K562 (cell line): ENCODE measurements at regions not wholly inside any gene's neighbourhood (a gene's known extent, or its start where the extent isn't known, plus 50 kb on each side); places are given as distances from the start of the nearest gene placed in this dataset.
A peak's percentile ranks its signal among the peaks of the same experiment; 100 is the strongest.

Experiments
- ATAC-seq: fragments of 200-7000 bp; cut with Tn5 transposase; 3 replicates; pipeline ENCODE4 v1.9.1; 2020; ENCODE audit warnings: moderate library complexity
- BruUV-seq: library from RNA; stranded (reverse); fragments of 400-500 nt; replicated peaks from 2 replicates; lab custom pipeline; 2021; lab: Mats Ljungman, UMichigan
- CTCF ChIA-PET: fragments of 300-600 bp; formaldehyde crosslinking; extraction: SDS; loops from one replicate; lab custom pipeline; 2021; ENCODE audit warnings: low intra/inter-chr PET ratio; lab: Yijun Ruan, JAX
- POLR2A ChIA-PET: fragments of 300-600, 350-650 bp; sonication (Branson Sonifier 250); formaldehyde crosslinking; extraction: SDS; loops from one replicate; lab custom pipeline; 2021; ENCODE audit warnings: antibody characterized with exemption, inconsistent platforms; lab: Yijun Ruan, JAX
- DNase-seq, 4 experiments: peaks; one replicate each; pipeline versions ENCODE4 v3.0.0 to v3.0.0-alpha.2; 2011 to 2018; ENCODE audit warnings: low spot score in 3 of 4, mixed read lengths in 3 of 4; ENCODE audit errors: extremely low read depth in 1 of 4
- FAIRE-seq: peaks from 2 replicates; lab custom pipeline; 2011; peaks lifted over from hg19 to GRCh38; lab: Jason Lieb, UNC
- H2AFZ ChIP-seq: 2 replicates; pipeline ENCODE4 v1.6.0; 2011; ENCODE audit warnings: low read depth, low read length, control low read depth, inconsistent platforms
- H3K27ac ChIP-seq: fragments of 200-600 bp; 3 replicates; pipeline ENCODE4 v1.8.0; 2011; ENCODE audit warnings: low read depth, mild to moderate bottlenecking, control low read depth, inconsistent platforms, low read length, moderate library complexity, mixed read lengths; ENCODE audit errors: extremely low read depth
- H3K27me3 ChIP-seq, 2 experiments: fragments of 300-600 bp in 1 of 2; 2 replicates in 1 of 2; 3 replicates in 1 of 2; pipeline versions ENCODE4 v1.6.0 to v1.8.0; 2011; ENCODE audit warnings: inconsistent platforms in 2 of 2, low read length in 2 of 2, mild to moderate bottlenecking in 1 of 2, mixed read lengths in 1 of 2, moderate library complexity in 1 of 2; ENCODE audit not compliant: control insufficient read depth in 2 of 2, insufficient read depth in 2 of 2
- H3K36me3 ChIP-seq: fragments of 300-600 bp; 3 replicates; pipeline ENCODE4 v1.8.0; 2011; ENCODE audit warnings: mild to moderate bottlenecking, low read length, inconsistent platforms; ENCODE audit not compliant: control insufficient read depth, insufficient read depth
- H3K4me1 ChIP-seq, 2 experiments: fragments of 200-600 bp in 1 of 2; replicated peaks in 1 of 2; 2 replicates in 1 of 2; 3 replicates in 1 of 2; pipeline versions ENCODE4 v1.5.1 to v1.8.0; 2011; ENCODE audit warnings: inconsistent platforms in 2 of 2, low read length in 2 of 2, mild to moderate bottlenecking in 1 of 2, mixed read lengths in 1 of 2, moderate library complexity in 1 of 2; ENCODE audit not compliant: control insufficient read depth in 2 of 2, insufficient read depth in 2 of 2
- H3K4me2 ChIP-seq: 2 replicates; pipeline ENCODE4 v1.6.1; 2011; ENCODE audit warnings: low read length, control low read depth, inconsistent platforms, mixed read lengths; ENCODE audit not compliant: insufficient read depth
- H3K4me3 ChIP-seq: fragments of 200-600 bp; sonication (generic), shearing (Covaris generic); 2 replicates; pipeline ENCODE4 v1.5.1; 2016; ENCODE audit warnings: control low read depth, inconsistent platforms
- H3K79me2 ChIP-seq: fragments of 200-600 bp; 3 replicates; pipeline ENCODE4 v1.8.0; 2011; ENCODE audit warnings: low read length, inconsistent platforms; ENCODE audit not compliant: control insufficient read depth, insufficient read depth
- H3K9ac ChIP-seq, 2 experiments: 2 replicates each; pipeline versions ENCODE4 v1.6.0 to v1.6.1; 2011; ENCODE audit warnings: low read depth in 2 of 2, low read length in 2 of 2, control low read depth in 1 of 2, inconsistent platforms in 1 of 2, mild to moderate bottlenecking in 1 of 2, mixed read lengths in 1 of 2; ENCODE audit not compliant: insufficient read depth in 1 of 2
- H3K9me1 ChIP-seq: one replicate; pipeline ENCODE4 v1.6.0; 2011; ENCODE audit warnings: inconsistent platforms, mild to moderate bottlenecking, low read length, moderate library complexity; ENCODE audit not compliant: control insufficient read depth, insufficient read depth
- H3K9me3 ChIP-seq: replicated peaks from 2 replicates; pipeline ENCODE4 v1.5.1; 2011; ENCODE audit warnings: low read depth, low read length, inconsistent platforms; ENCODE audit not compliant: control insufficient read depth, insufficient read depth
- H4K20me1 ChIP-seq: replicated peaks from 2 replicates; pipeline ENCODE4 v1.6.1; 2011; ENCODE audit warnings: low read length, inconsistent platforms, mixed read lengths; ENCODE audit not compliant: control insufficient read depth, insufficient read depth
- E2F4 ChIP-seq: sonication (generic); formaldehyde crosslinking; IDR thresholded peaks from 2 replicates; pipeline ENCODE4 v1.8.0; 2022; ENCODE audit warnings: mild to moderate bottlenecking, low read depth, missing genetic modification reagents
- EP300 ChIP-seq: IDR thresholded peaks from 2 replicates; pipeline ENCODE4 v1.6.1; 2012; ENCODE audit warnings: low read length, improper control_type of control experiment
- MCM5 ChIP-seq: fragments of 450-650 bp; IDR thresholded peaks from 2 replicates; pipeline ENCODE4 v1.6.1; 2016; ENCODE audit warnings: low read depth
- NELFE ChIP-seq: IDR thresholded peaks from 2 replicates; pipeline ENCODE4 v1.6.1; 2011; ENCODE audit warnings: mild to moderate bottlenecking; ENCODE audit not compliant: insufficient read depth, insufficient read length
- RCOR1 ChIP-seq, 2 experiments: IDR thresholded peaks; 2 replicates each; pipeline ENCODE4 v1.6.1; 2012; ENCODE audit warnings: low read depth in 2 of 2, low read length in 2 of 2, borderline replicate concordance in 1 of 2, improper control_type of control experiment in 1 of 2
- ZNF589 ChIP-seq: fragments of 200-800 bp; sonication (Bioruptor generic); IDR thresholded peaks from 2 replicates; pipeline ENCODE4 v1.6.1; 2016; ENCODE audit warnings: low read depth, missing genetic modification characterization, missing compliant biosample characterization
- WGBS: fragments of 100-300 bp; shearing (Covaris generic); methylation state at CpG from one replicate; pipeline ENCODE4 v1.1.6; 2016; ENCODE audit warnings: low coverage, mixed read lengths; ENCODE audit not compliant: insufficient coverage; ENCODE audit errors: missing lambda C conversion rate; 5-methylcytosine and 5-hydroxymethylcytosine counted together
- in situ Hi-C: fragments of 300-500 bp; cut with MboI; formaldehyde crosslinking; loops from 4 replicates; pipeline ENCODE4 v1.15.0; 2018; ENCODE audit warnings: inconsistent platforms, mixed read lengths
- intact Hi-C: fragments of 100-400 bp; cut with micrococcal nuclease; formaldehyde crosslinking; loops from 2 replicates; pipeline ENCODE4 v1.14.2; 2022

GRCh38 chr16:65832679-65833078 is 533.8 kb upstream of the CDH5 start:
- H4K20me1 ChIP-seq = no peaks in the 10 kb centered on the region
- H3K4me1 ChIP-seq = peaks cover 0 to 2% of the 10 kb centered on the region in 2 experiments; a peak in 2 of 5 replicates
- H3K4me3 ChIP-seq = no peak overlapping the region
- H3K36me3 ChIP-seq = no peaks in the 10 kb centered on the region
- H3K27me3 ChIP-seq = no peaks in the 10 kb centered on the region
- H2AFZ ChIP-seq = no peak overlapping the region
- H3K9ac ChIP-seq = no peak overlapping the region
- no peak for ATAC-seq
- no peaks in the 10 kb centered on the region for H3K79me2 ChIP-seq
- POLR2A ChIA-PET = interaction anchor here (0.7 to 1.7 kb wide), 2 partner anchors 9 to 17 kb away, joined by 4 read pairs; no protein-coding TSS in a partner anchor
- no peak for TF ChIP-seq ZNF589 (CRISPR knock-in tag)
- TF ChIP-seq EP300 = 0 out of 2 replicates have a peak, but pooled peaks have one; percentile 21
- TF ChIP-seq MCM5 = no peak
- peak in 1 of 2 experiments; percentile 29; a peak in 1 of 4 replicates for TF ChIP-seq RCOR1 (IDR thresholded peaks at IDR 0.05; ENCODE audit: borderline replicate concordance in 1 of 2, low read depth in 2 of 2, low read length in 2 of 2)
- no peak for TF ChIP-seq NELFE
- TF ChIP-seq E2F4 (CRISPR knock-in tag) = no peak
- TF ChIP-seq, all 486 proteins: peak for 2
- WGBS = 0% methylated on average over 1 of the region's 1 CpG
- DNase-seq (peak in 1 of 4 experiments; percentile 23), FAIRE-seq (no peak)
- intact Hi-C loops (no loop called here), in situ Hi-C loops (no loop called here)
- Histone ChIP-seq H3K9me1 (no peaks in the 10 kb centered on the region), H3K27ac (no peak overlapping the region), H3K4me2 (no peak overlapping the region), H3K9me3 (no peaks in the 10 kb centered on the region)
- no TSS peak for BruUV-seq
- CTCF ChIA-PET = no interaction called here
